ENCODE measurements at regions not wholly inside any gene's neighbourhood (a gene's known extent, or its start where the extent isn't known, plus 50 kb on each side); places are given as distances from the start of the nearest gene placed in this dataset.

DNA sequence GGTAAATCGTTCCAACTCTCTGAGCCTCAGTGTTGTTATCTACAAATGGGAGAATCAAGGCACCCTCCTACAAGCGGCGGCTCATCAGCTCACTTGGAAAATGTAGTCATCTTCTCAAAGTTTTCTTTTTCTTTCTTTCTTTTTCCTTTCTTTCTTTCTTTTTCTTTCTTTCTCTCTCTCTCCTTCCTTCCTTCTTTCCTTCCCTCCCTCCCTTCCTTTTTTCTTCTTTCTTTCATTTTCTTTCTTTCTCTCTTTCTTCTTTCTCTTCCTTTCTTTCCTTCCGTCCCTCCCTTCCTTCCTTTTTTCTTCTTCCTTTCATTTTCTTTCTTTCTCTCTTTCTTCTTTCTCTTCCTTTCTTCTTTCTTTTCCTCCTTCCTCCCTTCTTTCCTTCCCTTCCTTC, 55.0 kb upstream of the TGM3 start:
- TF ChIP-seq EZH2 (IDR thresholded peaks at IDR 0.05; ENCODE audit: insufficient read depth, low read length), result no peak
- TF ChIP-seq, protein P1, sequence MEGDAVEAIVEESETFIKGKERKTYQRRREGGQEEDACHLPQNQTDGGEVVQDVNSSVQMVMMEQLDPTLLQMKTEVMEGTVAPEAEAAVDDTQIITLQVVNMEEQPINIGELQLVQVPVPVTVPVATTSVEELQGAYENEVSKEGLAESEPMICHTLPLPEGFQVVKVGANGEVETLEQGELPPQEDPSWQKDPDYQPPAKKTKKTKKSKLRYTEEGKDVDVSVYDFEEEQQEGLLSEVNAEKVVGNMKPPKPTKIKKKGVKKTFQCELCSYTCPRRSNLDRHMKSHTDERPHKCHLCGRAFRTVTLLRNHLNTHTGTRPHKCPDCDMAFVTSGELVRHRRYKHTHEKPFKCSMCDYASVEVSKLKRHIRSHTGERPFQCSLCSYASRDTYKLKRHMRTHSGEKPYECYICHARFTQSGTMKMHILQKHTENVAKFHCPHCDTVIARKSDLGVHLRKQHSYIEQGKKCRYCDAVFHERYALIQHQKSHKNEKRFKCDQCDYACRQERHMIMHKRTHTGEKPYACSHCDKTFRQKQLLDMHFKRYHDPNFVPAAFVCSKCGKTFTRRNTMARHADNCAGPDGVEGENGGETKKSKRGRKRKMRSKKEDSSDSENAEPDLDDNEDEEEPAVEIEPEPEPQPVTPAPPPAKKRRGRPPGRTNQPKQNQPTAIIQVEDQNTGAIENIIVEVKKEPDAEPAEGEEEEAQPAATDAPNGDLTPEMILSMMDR (IDR thresholded peaks at IDR 0.05; ENCODE audit: insufficient read depth, low read depth, low read length), result no peak

Measured in astrocyte (in vitro differentiated cells and primary cell).